Activated CD4-positive, alpha-beta T cell treated with anti-CD3 and anti-CD28 coated beads, Interleukin-2, amount 50 U/mL, for 16 hours (primary cell): ENCODE measurements at regions not wholly inside any gene's neighbourhood (a gene's known extent, or its start where the extent isn't known, plus 50 kb on each side); places are given as distances from the start of the nearest gene placed in this dataset.
A peak's percentile ranks its signal among the peaks of the same experiment; 100 is the strongest.
"Not testable (repeated sequence)": the region's sequence is repeated elsewhere in the genome, so short reads cannot be mapped to it uniquely, and the experiment has no call there.

Experiments
- DNase-seq: peaks from one replicate; pipeline ENCODE4 v3.0.0-alpha.2; 2020

- no peak for DNase-seq
Observed at GRCh38 chr13:109427148-109427547, 359.2 kb downstream of the IRS2 start.

- DNase-seq, result no peak
Observed at GRCh38 chr13:109426690-109426990, 359.7 kb downstream of the IRS2 start.

- DNase-seq, result no peak
Observed at GRCh38 chr13:109425821-109426689, 360.3 kb downstream of the IRS2 start.

- DNase-seq, result peak; percentile 5
Observed at GRCh38 chr13:109422161-109422560, 364.2 kb downstream of the IRS2 start.

GRCh38 chr13:109419896-109420295, 366.5 kb downstream of the IRS2 start:
- DNase-seq, result no peak

- DNase-seq, result no peak
Observed at GRCh38 chr13:109418111-109418510, 368.3 kb downstream of the IRS2 start.

- no peak for DNase-seq
Observed at GRCh38 chr13:109416001-109416400, 370.4 kb downstream of the IRS2 start.

GRCh38 chr13:109415057-109415456, 371.3 kb downstream of the IRS2 start:
- DNase-seq, result no peak

- DNase-seq, result no peak
Observed at GRCh38 chr13:109412283-109412901, 374.0 kb downstream of the IRS2 start.

GRCh38 chr13:109410868-109411267, 375.5 kb downstream of the IRS2 start:
- no peak for DNase-seq

GRCh38 chr13:109408591-109409382, 377.6 kb downstream of the IRS2 start:
- DNase-seq, result no peak

- DNase-seq, result no peak
Observed at GRCh38 chr13:109406376-109406992, 379.9 kb downstream of the IRS2 start.

- DNase-seq, result no peak
Observed at GRCh38 chr13:109403012-109403421, 383.4 kb downstream of the IRS2 start.

- no peak for DNase-seq
Observed at GRCh38 chr13:109401891-109402290, 384.5 kb downstream of the IRS2 start.

GRCh38 chr13:109401307-109401706, 385.1 kb downstream of the IRS2 start:
- DNase-seq, result no peak

- no peak for DNase-seq
Observed at GRCh38 chr13:109400624-109401257, 385.6 kb downstream of the IRS2 start.

GRCh38 chr13:109400209-109400608, 386.2 kb downstream of the IRS2 start:
- no peak for DNase-seq

- not testable (repeated sequence) for DNase-seq
Observed at GRCh38 chr13:109398071-109398470, 388.3 kb downstream of the IRS2 start.

GRCh38 chr13:109397285-109397684, 389.1 kb downstream of the IRS2 start:
- DNase-seq, result no peak

- no peak for DNase-seq
Observed at GRCh38 chr13:109396266-109396665, 390.1 kb downstream of the IRS2 start.

- no peak for DNase-seq
Observed at GRCh38 chr13:109395014-109395413, 391.4 kb downstream of the IRS2 start.

- no peak for DNase-seq
Observed at GRCh38 chr13:109394311-109394988, 391.9 kb downstream of the IRS2 start.
